HCT116 (cell line): ENCODE measurements at regions not wholly inside any gene's neighbourhood (a gene's known extent, or its start where the extent isn't known, plus 50 kb on each side); places are given as distances from the start of the nearest gene placed in this dataset.

Experiments used
- ATAC-seq: fragments of 200-7000 bp; cut with Tn5 transposase; 2 replicates; pipeline ENCODE4 v1.9.1; 2020; ENCODE audit warnings: mild to moderate bottlenecking, moderate library complexity
- BruUV-seq: library from RNA; stranded (reverse); fragments of 400-500 nt; replicated peaks from 2 replicates; lab custom pipeline; 2021; lab: Mats Ljungman, UMichigan
- CTCF ChIA-PET: fragments of 300-600 bp; sonication (Branson Sonifier 250); formaldehyde crosslinking; loops from one replicate; lab custom pipeline; 2021; ENCODE audit warnings: antibody characterized with exemption; lab: Charles Lee
- POLR2A ChIA-PET: fragments of 300-600, 350-600 bp; sonication (Branson Sonifier 250); formaldehyde crosslinking; loops from one replicate; lab custom pipeline; 2021; ENCODE audit warnings: antibody characterized with exemption; lab: Charles Lee
- RAD21 ChIA-PET, 2 experiments: fragments of 300-600 bp; sonication (Branson Sonifier 250); formaldehyde crosslinking; loops; one replicate each; lab custom pipeline; 2023; ENCODE audit warnings: low total read pairs in 2 of 2; ENCODE audit not compliant: uncharacterized antibody in 2 of 2, unreplicated experiment in 2 of 2, low non-redundant PET in 1 of 2; lab: Charles Lee
- DNase-seq: peaks from one replicate; pipeline ENCODE4 v3.0.0-alpha.2; 2010; ENCODE audit warnings: low read depth, low spot score
- H2AFZ ChIP-seq: fragments of 200-600 bp; shearing (Covaris generic), sonication (generic); 2 replicates; pipeline ENCODE4 v1.6.1; 2017; ENCODE audit warnings: low read depth, mixed run types, mixed read lengths, antibody characterized with exemption, low read length; ENCODE audit not compliant: poor library complexity, severe bottlenecking
- H3K27ac ChIP-seq: 2 replicates; pipeline ENCODE4 v1.5.1; 2012; ENCODE audit warnings: low read depth, low read length
- H3K27me3 ChIP-seq: fragments of 200-600 bp; sonication (generic); 2 replicates; pipeline ENCODE4 v1.6.1; 2016; ENCODE audit warnings: mixed run types, low read length, mixed read lengths; ENCODE audit not compliant: insufficient read depth
- H3K36me3 ChIP-seq, 2 experiments: fragments of 200-500 bp in 1 of 2; fragments of 200-600 bp in 1 of 2; sonication (Bioruptor generic) in 1 of 2; sonication (generic) in 1 of 2; 2 replicates each; pipeline versions ENCODE4 v1.5.1 to v1.6.1; 2014 to 2016; ENCODE audit warnings: low read length in 2 of 2, inconsistent platforms in 1 of 2, mixed read lengths in 1 of 2, mixed run types in 1 of 2; ENCODE audit not compliant: insufficient read depth in 2 of 2, control insufficient read depth in 1 of 2
- H3K4me1 ChIP-seq, 2 experiments: fragments of 200-600 bp in 1 of 2; sonication (generic) in 1 of 2; 2 replicates each; pipeline versions ENCODE4 v1.5.1 to v1.6.1; 2012 to 2017; ENCODE audit warnings: low read length in 2 of 2, inconsistent platforms in 1 of 2, mild to moderate bottlenecking in 1 of 2, mixed read lengths in 1 of 2, mixed run types in 1 of 2, moderate library complexity in 1 of 2; ENCODE audit not compliant: insufficient read depth in 2 of 2, control insufficient read depth in 1 of 2
- H3K4me2 ChIP-seq: fragments of 200-600 bp; sonication (generic); 2 replicates; pipeline ENCODE4 v1.6.1; 2017; ENCODE audit warnings: mixed run types, low read length, mixed read lengths
- H3K4me3 ChIP-seq, 2 experiments: fragments of 200-600 bp in 1 of 2; sonication (generic) in 1 of 2; replicated peaks in 1 of 2; 2 replicates each; pipeline ENCODE4 v1.5.1; 2011 to 2016; ENCODE audit warnings: low read length in 2 of 2, control low read depth in 1 of 2, low read depth in 1 of 2, mild to moderate bottlenecking in 1 of 2, mixed read lengths in 1 of 2, mixed run types in 1 of 2
- H3K79me2 ChIP-seq: fragments of 200-600 bp; sonication (generic); 2 replicates; pipeline ENCODE4 v1.6.1; 2017; ENCODE audit warnings: mild to moderate bottlenecking, mixed run types, low read length, moderate library complexity, mixed read lengths; ENCODE audit not compliant: insufficient read depth
- H3K9ac ChIP-seq: fragments of 200-600 bp; sonication (generic); 2 replicates; pipeline ENCODE4 v1.6.1; 2016; ENCODE audit warnings: low read length, mixed read lengths
- H3K9me2 ChIP-seq: fragments of 200-600 bp; sonication (generic), shearing (Covaris generic); 2 replicates; pipeline ENCODE4 v1.6.1; 2017; ENCODE audit warnings: mixed run types, mild to moderate bottlenecking, moderate library complexity; ENCODE audit not compliant: insufficient read depth
- H3K9me3 ChIP-seq, 2 experiments: fragments of 200-500 bp in 1 of 2; fragments of 200-600 bp in 1 of 2; sonication (Bioruptor generic) in 1 of 2; sonication (generic) in 1 of 2; 2 replicates each; pipeline ENCODE4 v1.6.1; 2014 to 2017; ENCODE audit warnings: low read length in 2 of 2, mixed read lengths in 2 of 2, inconsistent platforms in 1 of 2, low read depth in 1 of 2, mild to moderate bottlenecking in 1 of 2, mixed run types in 1 of 2, moderate library complexity in 1 of 2; ENCODE audit not compliant: control insufficient read depth in 1 of 2, insufficient read depth in 1 of 2
- H4K20me1 ChIP-seq: fragments of 200-600 bp; sonication (generic), shearing (Covaris generic); 2 replicates; pipeline ENCODE4 v1.6.1; 2017; ENCODE audit warnings: mixed run types, mild to moderate bottlenecking, moderate library complexity; ENCODE audit not compliant: insufficient read depth
- EZH2phosphoT487 ChIP-seq: fragments of 200-600 bp; IDR thresholded peaks from 2 replicates; pipeline ENCODE4 v1.6.1; 2018; ENCODE audit warnings: antibody characterized with exemption, borderline replicate concordance
- SIN3A ChIP-seq: IDR thresholded peaks from 2 replicates; pipeline ENCODE4 v1.6.1; 2012; ENCODE audit warnings: low read depth
- TCF7L2 ChIP-seq: IDR thresholded peaks from 2 replicates; pipeline ENCODE4 v1.7.0; 2011; ENCODE audit warnings: borderline replicate concordance, inconsistent platforms; ENCODE audit not compliant: insufficient read depth, insufficient read length; ENCODE audit errors: extremely low read depth
- intact Hi-C: fragments of 100-400 bp; cut with micrococcal nuclease; formaldehyde crosslinking; loops from 2 replicates; pipeline ENCODE4 v1.10.0; 2022
- TF ChIP-seq, protein P1 (sequence below), 3 experiments: fragments of 200-600 bp in 1 of 3; sonication (generic) in 1 of 3; IDR thresholded peaks in 2 of 3; conservative IDR thresholded peaks in 1 of 3; 2 replicates each; pipeline ENCODE4 v1.5.1; 2012 to 2017; ENCODE audit warnings: low read depth in 2 of 3, low read length in 2 of 3, antibody characterized with exemption in 1 of 3, borderline replicate concordance in 1 of 3, control low read depth in 1 of 3, mild to moderate bottlenecking in 1 of 3, mixed read lengths in 1 of 3, mixed run types in 1 of 3, moderate library complexity in 1 of 3; ENCODE audit not compliant: insufficient read depth in 1 of 3
- TF ChIP-seq, protein P2 (sequence below): IDR thresholded peaks from 2 replicates; pipeline ENCODE4 v1.6.1; 2012
- TF ChIP-seq, protein P3 (sequence below): IDR thresholded peaks from 2 replicates; pipeline ENCODE4 v1.6.1; 2012; ENCODE audit warnings: low read depth

DNA sequence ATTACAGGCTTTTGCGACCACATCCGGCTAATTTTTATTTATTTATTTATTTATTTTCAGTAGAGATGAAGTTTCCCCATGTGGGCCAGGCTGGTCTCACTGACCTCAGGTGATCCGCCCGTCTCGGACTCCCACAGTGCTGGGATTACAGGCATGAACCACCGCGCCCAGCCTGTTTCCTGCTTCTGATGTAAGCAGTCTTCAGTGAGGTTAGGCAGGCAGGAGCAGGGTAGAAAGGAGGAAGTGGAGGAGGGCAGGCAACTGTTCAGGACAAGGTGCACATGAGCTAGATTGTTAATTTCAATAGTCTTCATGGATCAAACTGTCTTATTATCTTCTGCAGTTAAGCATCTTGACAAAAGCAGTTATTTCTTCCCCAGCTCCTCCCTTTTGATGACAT lies 605.0 kb downstream of the CCSER2 start:
- TF ChIP-seq SIN3A: no peak
- TF ChIP-seq, protein P1, sequence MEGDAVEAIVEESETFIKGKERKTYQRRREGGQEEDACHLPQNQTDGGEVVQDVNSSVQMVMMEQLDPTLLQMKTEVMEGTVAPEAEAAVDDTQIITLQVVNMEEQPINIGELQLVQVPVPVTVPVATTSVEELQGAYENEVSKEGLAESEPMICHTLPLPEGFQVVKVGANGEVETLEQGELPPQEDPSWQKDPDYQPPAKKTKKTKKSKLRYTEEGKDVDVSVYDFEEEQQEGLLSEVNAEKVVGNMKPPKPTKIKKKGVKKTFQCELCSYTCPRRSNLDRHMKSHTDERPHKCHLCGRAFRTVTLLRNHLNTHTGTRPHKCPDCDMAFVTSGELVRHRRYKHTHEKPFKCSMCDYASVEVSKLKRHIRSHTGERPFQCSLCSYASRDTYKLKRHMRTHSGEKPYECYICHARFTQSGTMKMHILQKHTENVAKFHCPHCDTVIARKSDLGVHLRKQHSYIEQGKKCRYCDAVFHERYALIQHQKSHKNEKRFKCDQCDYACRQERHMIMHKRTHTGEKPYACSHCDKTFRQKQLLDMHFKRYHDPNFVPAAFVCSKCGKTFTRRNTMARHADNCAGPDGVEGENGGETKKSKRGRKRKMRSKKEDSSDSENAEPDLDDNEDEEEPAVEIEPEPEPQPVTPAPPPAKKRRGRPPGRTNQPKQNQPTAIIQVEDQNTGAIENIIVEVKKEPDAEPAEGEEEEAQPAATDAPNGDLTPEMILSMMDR (IDR thresholded peaks at IDR 0.05 in 2 of 3, conservative IDR thresholded peaks at IDR 0.05 in 1 of 3; ENCODE audit: borderline replicate concordance in 1 of 3, insufficient read depth in 1 of 3, low read depth in 2 of 3, low read length in 2 of 3): no peak
- no peak for TF ChIP-seq EZH2phosphoT487
- TF ChIP-seq TCF7L2: no peak
- TF ChIP-seq, protein P2, sequence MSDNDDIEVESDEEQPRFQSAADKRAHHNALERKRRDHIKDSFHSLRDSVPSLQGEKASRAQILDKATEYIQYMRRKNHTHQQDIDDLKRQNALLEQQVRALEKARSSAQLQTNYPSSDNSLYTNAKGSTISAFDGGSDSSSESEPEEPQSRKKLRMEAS: no peak
- TF ChIP-seq, protein P3, sequence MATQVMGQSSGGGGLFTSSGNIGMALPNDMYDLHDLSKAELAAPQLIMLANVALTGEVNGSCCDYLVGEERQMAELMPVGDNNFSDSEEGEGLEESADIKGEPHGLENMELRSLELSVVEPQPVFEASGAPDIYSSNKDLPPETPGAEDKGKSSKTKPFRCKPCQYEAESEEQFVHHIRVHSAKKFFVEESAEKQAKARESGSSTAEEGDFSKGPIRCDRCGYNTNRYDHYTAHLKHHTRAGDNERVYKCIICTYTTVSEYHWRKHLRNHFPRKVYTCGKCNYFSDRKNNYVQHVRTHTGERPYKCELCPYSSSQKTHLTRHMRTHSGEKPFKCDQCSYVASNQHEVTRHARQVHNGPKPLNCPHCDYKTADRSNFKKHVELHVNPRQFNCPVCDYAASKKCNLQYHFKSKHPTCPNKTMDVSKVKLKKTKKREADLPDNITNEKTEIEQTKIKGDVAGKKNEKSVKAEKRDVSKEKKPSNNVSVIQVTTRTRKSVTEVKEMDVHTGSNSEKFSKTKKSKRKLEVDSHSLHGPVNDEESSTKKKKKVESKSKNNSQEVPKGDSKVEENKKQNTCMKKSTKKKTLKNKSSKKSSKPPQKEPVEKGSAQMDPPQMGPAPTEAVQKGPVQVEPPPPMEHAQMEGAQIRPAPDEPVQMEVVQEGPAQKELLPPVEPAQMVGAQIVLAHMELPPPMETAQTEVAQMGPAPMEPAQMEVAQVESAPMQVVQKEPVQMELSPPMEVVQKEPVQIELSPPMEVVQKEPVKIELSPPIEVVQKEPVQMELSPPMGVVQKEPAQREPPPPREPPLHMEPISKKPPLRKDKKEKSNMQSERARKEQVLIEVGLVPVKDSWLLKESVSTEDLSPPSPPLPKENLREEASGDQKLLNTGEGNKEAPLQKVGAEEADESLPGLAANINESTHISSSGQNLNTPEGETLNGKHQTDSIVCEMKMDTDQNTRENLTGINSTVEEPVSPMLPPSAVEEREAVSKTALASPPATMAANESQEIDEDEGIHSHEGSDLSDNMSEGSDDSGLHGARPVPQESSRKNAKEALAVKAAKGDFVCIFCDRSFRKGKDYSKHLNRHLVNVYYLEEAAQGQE: no peak
- no peak overlapping the region for H3K4me3 ChIP-seq
- no peak overlapping the region for H2AFZ ChIP-seq
- H3K4me1 ChIP-seq: no peaks in the 10 kb centered on the region
- H3K9ac ChIP-seq: no peak overlapping the region
- no TSS peak for BruUV-seq
- ChIA-PET POLR2A (no interaction called here), RAD21 (no interaction called here), CTCF (no interaction called here)
- H3K9me2 ChIP-seq: no peaks in the 10 kb centered on the region
- no peaks in the 10 kb centered on the region for H3K36me3 ChIP-seq
- H3K27ac ChIP-seq: no peak overlapping the region
- no peaks in the 10 kb centered on the region for H3K27me3 ChIP-seq
- intact Hi-C loops: no loop called here
- ATAC-seq (no peak), DNase-seq (no peak)
- H4K20me1 ChIP-seq: no peaks in the 10 kb centered on the region
- no peak overlapping the region for H3K4me2 ChIP-seq
- H3K9me3 ChIP-seq: no peaks in the 10 kb centered on the region
- H3K79me2 ChIP-seq: no peaks in the 10 kb centered on the region
